ENCODE measurements at regions not wholly inside any gene's neighbourhood (a gene's known extent, or its start where the extent isn't known, plus 50 kb on each side); places are given as distances from the start of the nearest gene placed in this dataset.
"Not testable (repeated sequence)": the region's sequence is repeated elsewhere in the genome, so short reads cannot be mapped to it uniquely, and the experiment has no call there.

GRCh38 chr16:77509051-77509450 is 74.2 kb upstream of the ADAMTS18 start:
- no peak overlapping the region for H3K4me3 ChIP-seq
- no peak overlapping the region for H3K9ac ChIP-seq (ENCODE audit: insufficient read length)
- TF ChIP-seq FOXP2 (optimal IDR thresholded peaks at IDR 0.05; ENCODE audit: control extremely low read depth, extremely low read length, insufficient read depth) = no peak
- TF ChIP-seq EZH2 (IDR thresholded peaks at IDR 0.05) = no peak
- TF ChIP-seq POLR2AphosphoS5 (IDR thresholded peaks at IDR 0.05; ENCODE audit: borderline replicate concordance, low read depth, low read length) = no peak
- no peak overlapping the region for H3K27ac ChIP-seq
- no peak for DNase-seq (ENCODE audit: low read depth, low spot score)
- no peaks in the 10 kb centered on the region for H3K36me3 ChIP-seq (ENCODE audit: insufficient read depth, low read length)
- H3K9me3 ChIP-seq (ENCODE audit: low read depth, low read length) = no peaks in the 10 kb centered on the region

GRCh38 chr16:77509796-77510195 is 75.0 kb upstream of the ADAMTS18 start:
- Histone ChIP-seq H3K36me3 (ENCODE audit: insufficient read depth, low read length) (no peaks in the 10 kb centered on the region), H3K27ac (no peak overlapping the region), H3K9me3 (ENCODE audit: low read depth, low read length) (no peaks in the 10 kb centered on the region), H3K9ac (ENCODE audit: insufficient read length) (no peak overlapping the region), H3K4me3 (no peak overlapping the region)
- no peak for DNase-seq (ENCODE audit: low read depth, low spot score)
- TF ChIP-seq POLR2AphosphoS5 (IDR thresholded peaks at IDR 0.05; ENCODE audit: borderline replicate concordance, low read depth, low read length) = no peak
- TF ChIP-seq FOXP2 (optimal IDR thresholded peaks at IDR 0.05; ENCODE audit: control extremely low read depth, extremely low read length, insufficient read depth) = no peak
- no peak for TF ChIP-seq EZH2 (IDR thresholded peaks at IDR 0.05)

- H3K9ac ChIP-seq (ENCODE audit: insufficient read length) = no peak overlapping the region
- no peaks in the 10 kb centered on the region for H3K36me3 ChIP-seq (ENCODE audit: insufficient read depth, low read length)
- H3K27ac ChIP-seq = no peak overlapping the region
- H3K9me3 ChIP-seq (ENCODE audit: low read depth, low read length) = no peaks in the 10 kb centered on the region
- TF ChIP-seq FOXP2 (optimal IDR thresholded peaks at IDR 0.05; ENCODE audit: control extremely low read depth, extremely low read length, insufficient read depth) = no peak
- TF ChIP-seq POLR2AphosphoS5 (IDR thresholded peaks at IDR 0.05; ENCODE audit: borderline replicate concordance, low read depth, low read length) = no peak
- TF ChIP-seq EZH2 (IDR thresholded peaks at IDR 0.05) = no peak
- no peak for DNase-seq (ENCODE audit: low read depth, low spot score)
- H3K4me3 ChIP-seq = no peak overlapping the region
Observed at GRCh38 chr16:77511053-77511452, 76.2 kb upstream of the ADAMTS18 start.

GRCh38 chr16:77514500-77515220 is 79.8 kb upstream of the ADAMTS18 start:
- DNase-seq (ENCODE audit: low read depth, low spot score) = no peak
- TF ChIP-seq FOXP2 (optimal IDR thresholded peaks at IDR 0.05; ENCODE audit: control extremely low read depth, extremely low read length, insufficient read depth) = no peak
- no peak for TF ChIP-seq EZH2 (IDR thresholded peaks at IDR 0.05)
- no peak for TF ChIP-seq POLR2AphosphoS5 (IDR thresholded peaks at IDR 0.05; ENCODE audit: borderline replicate concordance, low read depth, low read length)
- Histone ChIP-seq H3K9ac (ENCODE audit: insufficient read length) (no peak overlapping the region), H3K36me3 (ENCODE audit: insufficient read depth, low read length) (no peaks in the 10 kb centered on the region), H3K9me3 (ENCODE audit: low read depth, low read length) (no peaks in the 10 kb centered on the region), H3K4me3 (no peak overlapping the region), H3K27ac (no peak overlapping the region)

GRCh38 chr16:77525226-77525625 is 90.4 kb upstream of the ADAMTS18 start:
- H3K9me3 ChIP-seq (ENCODE audit: low read depth, low read length); H3K36me3 ChIP-seq (ENCODE audit: insufficient read depth, low read length); H3K4me3 ChIP-seq; DNase-seq (ENCODE audit: low read depth, low spot score); H3K9ac ChIP-seq (ENCODE audit: insufficient read length); H3K27ac ChIP-seq: not testable (repeated sequence)

- Histone ChIP-seq H3K27ac (no peak overlapping the region), H3K4me3 (no peak overlapping the region), H3K9ac (ENCODE audit: insufficient read length) (no peak overlapping the region), H3K36me3 (ENCODE audit: insufficient read depth, low read length) (no peaks in the 10 kb centered on the region), H3K9me3 (ENCODE audit: low read depth, low read length) (no peaks in the 10 kb centered on the region)
- DNase-seq (ENCODE audit: low read depth, low spot score) = no peak
- TF ChIP-seq FOXP2 (optimal IDR thresholded peaks at IDR 0.05; ENCODE audit: control extremely low read depth, extremely low read length, insufficient read depth) = no peak
- no peak for TF ChIP-seq EZH2 (IDR thresholded peaks at IDR 0.05)
- no peak for TF ChIP-seq POLR2AphosphoS5 (IDR thresholded peaks at IDR 0.05; ENCODE audit: borderline replicate concordance, low read depth, low read length)
Observed at GRCh38 chr16:77531752-77532151, 96.9 kb upstream of the ADAMTS18 start.

- H3K9me3 ChIP-seq (ENCODE audit: low read depth, low read length) = no peaks in the 10 kb centered on the region
- no peak overlapping the region for H3K4me3 ChIP-seq
- H3K27ac ChIP-seq = no peak overlapping the region
- TF ChIP-seq POLR2AphosphoS5 (IDR thresholded peaks at IDR 0.05; ENCODE audit: borderline replicate concordance, low read depth, low read length) = no peak
- no peak for TF ChIP-seq EZH2 (IDR thresholded peaks at IDR 0.05)
- no peak for TF ChIP-seq FOXP2 (optimal IDR thresholded peaks at IDR 0.05; ENCODE audit: control extremely low read depth, extremely low read length, insufficient read depth)
- no peaks in the 10 kb centered on the region for H3K36me3 ChIP-seq (ENCODE audit: insufficient read depth, low read length)
- H3K9ac ChIP-seq (ENCODE audit: insufficient read length) = no peak overlapping the region
- DNase-seq (ENCODE audit: low read depth, low spot score) = no peak
Observed at GRCh38 chr16:77536809-77537208, 102.0 kb upstream of the ADAMTS18 start.

GRCh38 chr16:77539421-77540034 is 104.7 kb upstream of the ADAMTS18 start:
- H3K27ac ChIP-seq = no peak overlapping the region
- no peak overlapping the region for H3K4me3 ChIP-seq
- no peak for TF ChIP-seq EZH2 (IDR thresholded peaks at IDR 0.05)
- no peak for TF ChIP-seq FOXP2 (optimal IDR thresholded peaks at IDR 0.05; ENCODE audit: control extremely low read depth, extremely low read length, insufficient read depth)
- no peak for TF ChIP-seq POLR2AphosphoS5 (IDR thresholded peaks at IDR 0.05; ENCODE audit: borderline replicate concordance, low read depth, low read length)
- no peaks in the 10 kb centered on the region for H3K9me3 ChIP-seq (ENCODE audit: low read depth, low read length)
- H3K9ac ChIP-seq (ENCODE audit: insufficient read length) = no peak overlapping the region
- DNase-seq (ENCODE audit: low read depth, low spot score) = no peak
- no peaks in the 10 kb centered on the region for H3K36me3 ChIP-seq (ENCODE audit: insufficient read depth, low read length)

- H3K27ac ChIP-seq = no peak overlapping the region
Observed at GRCh38 chr16:77540646-77541045, 105.8 kb upstream of the ADAMTS18 start.

More at GRCh38 chr16:77540646-77541045, 105.8 kb upstream of the ADAMTS18 start:
- Histone ChIP-seq H3K4me3 (no peak overlapping the region), H3K9me3 (ENCODE audit: low read depth, low read length) (no peaks in the 10 kb centered on the region), H3K9ac (ENCODE audit: insufficient read length) (no peak overlapping the region), H3K36me3 (ENCODE audit: insufficient read depth, low read length) (no peaks in the 10 kb centered on the region)
- TF ChIP-seq FOXP2 (optimal IDR thresholded peaks at IDR 0.05; ENCODE audit: control extremely low read depth, extremely low read length, insufficient read depth) (no peak), POLR2AphosphoS5 (IDR thresholded peaks at IDR 0.05; ENCODE audit: borderline replicate concordance, low read depth, low read length) (no peak), EZH2 (IDR thresholded peaks at IDR 0.05) (no peak)
- no peak for DNase-seq (ENCODE audit: low read depth, low spot score)

Measured in SK-N-MC (cell line).